GM21737 (cell line): ENCODE measurements at regions not wholly inside any gene's neighbourhood (a gene's known extent, or its start where the extent isn't known, plus 50 kb on each side); places are given as distances from the start of the nearest gene placed in this dataset.

ENCODE experiments used
- ATAC-seq: cut with Tn5 transposase; IDR thresholded peaks from one replicate; pipeline ENCODE4 v1.9.1; 2021; ENCODE audit warnings: mild to moderate bottlenecking, moderate library complexity; ENCODE audit not compliant: unreplicated experiment

DNA sequence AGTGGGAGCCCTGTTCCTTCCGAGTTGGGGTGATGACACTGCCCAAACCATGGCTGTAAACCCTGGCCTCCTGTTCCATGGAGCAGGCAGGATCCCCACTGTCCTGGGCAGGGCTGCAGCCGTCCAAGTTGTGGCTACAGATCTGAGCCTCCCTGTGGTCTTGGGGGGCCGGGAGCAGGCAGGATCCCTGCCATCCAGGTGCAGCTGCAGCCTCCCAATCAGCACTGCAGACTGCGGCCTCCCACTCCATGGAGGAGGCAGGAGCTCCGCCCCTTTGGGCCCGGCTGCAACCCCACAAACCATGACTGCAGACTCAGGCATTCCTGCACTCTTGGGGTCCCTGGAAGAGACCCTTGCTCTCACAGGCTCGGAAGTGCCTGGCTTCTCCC lies 872.1 kb upstream of the GJE1 start:
- ATAC-seq, result no peak

DNA sequence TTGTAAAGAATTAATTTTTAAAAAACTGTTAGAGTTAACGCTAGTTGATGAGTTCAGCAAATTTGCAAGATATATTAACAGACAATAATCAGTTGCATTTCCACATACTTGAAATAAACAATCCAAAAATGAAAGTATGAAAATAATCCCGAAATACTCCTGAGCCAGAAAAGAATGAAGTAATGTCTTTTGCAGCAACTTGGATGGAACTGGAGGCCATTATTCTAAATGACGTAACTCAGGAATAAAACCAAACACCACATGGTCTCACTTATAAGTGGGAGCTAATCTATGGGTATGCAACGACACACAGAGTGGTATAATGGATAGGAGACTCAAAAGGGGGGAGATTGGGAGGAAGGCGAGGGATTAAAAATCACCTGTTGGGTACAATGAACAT lies 872.9 kb upstream of the GJE1 start:
- no peak for ATAC-seq

DNA sequence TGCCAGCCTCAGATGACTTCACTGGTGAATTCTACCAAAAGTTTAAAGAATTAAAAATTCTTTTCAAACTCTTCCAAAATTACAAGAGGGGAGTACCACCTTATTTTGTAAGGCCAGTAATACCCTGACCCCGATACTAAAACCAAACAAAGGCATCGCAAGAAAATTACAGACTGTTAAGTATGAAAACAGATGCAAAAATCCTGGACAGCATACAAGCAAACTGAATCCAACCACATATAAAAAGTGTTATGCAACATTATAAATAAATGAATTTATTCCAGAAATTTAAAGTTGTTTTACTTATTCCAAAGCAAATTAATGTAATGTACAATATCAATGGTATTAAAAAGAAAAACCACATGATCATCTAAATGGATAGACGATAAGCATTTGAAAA lies 873.6 kb upstream of the GJE1 start:
- no peak for ATAC-seq

DNA sequence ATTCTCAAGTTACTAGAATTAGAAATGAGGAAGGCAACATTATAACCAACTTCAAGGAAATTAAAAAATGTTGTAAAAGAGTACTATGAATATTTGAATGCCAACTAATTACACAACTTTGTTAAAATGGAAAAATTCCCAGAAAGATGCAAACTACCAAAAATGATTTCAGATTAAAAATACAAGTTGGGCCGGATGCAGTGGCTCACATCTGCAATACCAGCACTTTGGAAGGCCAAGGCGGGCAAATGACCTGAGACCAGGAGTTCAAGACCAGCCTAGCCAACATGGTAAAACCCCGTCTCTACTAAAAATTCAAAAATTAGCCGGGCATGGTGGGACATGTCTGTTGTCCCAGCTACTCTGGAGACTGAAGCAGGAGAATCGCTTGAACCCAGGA lies 874.2 kb upstream of the GJE1 start:
- ATAC-seq, result no peak

DNA sequence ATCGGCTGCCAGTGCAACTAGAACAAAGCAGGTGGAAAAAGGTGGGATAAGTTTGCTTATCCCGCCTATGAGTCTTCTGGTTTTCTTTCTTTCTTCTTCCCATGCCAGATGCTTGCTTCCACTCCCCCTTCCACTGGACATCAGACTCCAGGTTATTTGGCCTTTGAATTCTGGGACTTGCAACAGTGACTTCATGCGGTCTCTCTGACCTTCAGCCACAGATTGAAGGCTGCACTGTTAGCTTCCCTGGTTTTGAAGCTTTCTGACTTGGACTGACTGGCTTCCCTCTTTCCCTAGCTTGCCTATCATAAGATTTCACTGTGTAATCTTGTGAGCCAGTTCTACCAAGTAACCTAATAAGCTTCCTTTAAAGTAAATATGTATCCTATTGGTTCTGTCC lies 878.4 kb upstream of the GJE1 start:
- ATAC-seq, result no peak

DNA sequence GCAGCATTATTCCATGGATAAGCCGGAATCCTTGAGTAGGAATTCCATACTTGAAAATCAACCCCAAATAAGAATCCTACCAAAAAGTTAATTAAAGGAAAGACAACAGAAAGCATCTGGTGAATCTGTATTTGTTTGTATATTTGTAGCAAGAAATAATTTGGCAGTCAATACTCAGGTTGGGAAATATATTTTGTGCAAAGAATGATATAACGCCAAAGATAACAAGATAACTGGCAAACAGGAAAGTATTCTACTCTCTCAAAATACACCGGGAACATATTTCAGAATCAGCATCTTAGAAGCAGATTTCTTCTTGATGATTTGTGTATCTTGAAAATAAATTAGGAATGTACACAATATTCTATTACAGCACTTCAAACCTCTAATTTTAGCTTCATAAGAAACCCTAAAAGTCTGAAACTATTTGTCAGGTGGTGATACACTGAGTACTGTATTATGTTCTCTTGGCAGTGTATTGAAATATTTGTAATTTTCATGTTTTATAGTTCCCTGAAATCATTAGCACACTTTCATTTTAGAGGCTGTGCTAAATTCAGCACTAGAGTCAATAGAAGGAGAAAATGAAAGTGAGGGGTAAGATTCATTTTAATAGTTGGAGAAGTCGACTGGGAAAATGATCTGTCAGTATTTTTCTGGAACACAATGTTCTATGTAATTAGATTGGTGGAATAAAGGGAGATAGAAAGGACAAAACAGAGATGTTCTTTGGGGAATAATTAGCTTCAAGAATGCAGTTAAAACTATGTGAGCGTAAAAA lies 879.7 kb upstream of the GJE1 start:
- ATAC-seq, result no peak

DNA sequence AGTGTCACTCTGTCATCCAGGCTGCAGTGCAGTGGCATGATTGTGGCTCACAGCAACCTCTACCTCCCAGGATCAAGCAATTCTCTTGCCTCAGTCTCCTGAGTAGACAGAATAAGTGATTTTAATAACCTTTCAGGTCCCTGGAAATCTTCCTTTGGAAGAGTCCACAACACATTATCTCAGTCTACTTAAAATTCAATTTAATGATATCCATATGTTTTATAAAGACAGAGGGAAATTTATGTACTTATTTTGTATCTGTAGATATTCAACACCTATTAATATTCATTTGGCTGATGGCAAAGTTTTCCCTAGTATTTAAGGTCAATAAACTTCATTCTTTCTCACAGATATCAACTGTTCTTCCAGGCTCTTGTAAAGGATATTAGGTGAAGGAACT lies 881.4 kb upstream of the GJE1 start:
- ATAC-seq, result no peak

DNA sequence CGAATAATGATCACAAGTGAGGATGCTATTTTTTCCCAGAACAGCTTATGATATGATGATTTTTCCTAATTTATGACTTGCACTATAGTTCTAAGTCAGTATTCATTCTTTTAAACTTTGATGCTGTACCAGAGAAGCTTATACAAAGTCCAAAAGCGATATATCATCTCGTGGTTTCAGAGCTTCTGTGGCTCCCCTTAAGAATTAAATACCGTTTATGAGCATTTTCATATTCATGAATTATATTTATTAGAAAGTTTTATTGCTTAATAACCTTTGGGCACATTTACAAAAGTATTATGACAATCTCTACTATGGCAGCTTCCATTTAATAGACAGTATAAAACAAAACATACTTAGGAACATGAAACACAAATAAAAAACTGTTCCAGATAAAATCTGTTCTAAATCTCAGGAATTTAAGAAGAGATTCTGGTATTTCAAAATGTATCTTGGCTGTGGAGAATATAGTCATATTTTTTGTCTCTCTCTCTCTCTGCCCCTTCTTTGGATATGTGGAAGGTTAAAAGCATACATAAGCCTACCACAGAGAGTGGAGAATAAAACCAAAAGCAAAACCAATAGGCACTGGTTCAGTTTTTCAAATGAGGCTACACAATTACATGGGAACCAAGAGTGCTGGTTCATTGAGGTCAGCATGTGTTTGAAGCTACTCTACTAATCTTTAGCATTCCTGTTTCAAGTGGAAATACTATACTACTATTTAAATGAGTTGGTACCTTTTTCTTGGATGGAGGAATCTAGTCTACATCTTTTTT lies 884.5 kb upstream of the GJE1 start:
- ATAC-seq, result peak; percentile 69

DNA sequence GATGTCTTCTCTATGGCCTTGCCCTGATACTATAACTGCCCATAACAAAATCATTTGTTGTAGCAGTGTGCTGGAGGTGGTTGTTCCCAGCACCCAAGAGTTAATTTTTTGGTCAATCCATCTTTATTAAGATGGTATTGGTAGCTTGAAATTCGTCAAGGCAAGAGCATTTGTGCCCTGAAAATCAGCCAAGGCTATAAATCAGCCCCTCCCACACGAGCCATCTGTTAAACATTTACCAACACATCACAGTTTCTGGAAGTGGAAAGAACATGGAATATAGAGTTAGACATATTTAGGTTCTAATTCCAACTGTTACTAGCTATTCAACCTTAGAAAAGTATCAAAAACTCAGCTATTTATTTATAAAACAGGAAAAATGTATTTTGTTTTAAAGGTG lies 888.4 kb upstream of the GJE1 start:
- no peak for ATAC-seq

DNA sequence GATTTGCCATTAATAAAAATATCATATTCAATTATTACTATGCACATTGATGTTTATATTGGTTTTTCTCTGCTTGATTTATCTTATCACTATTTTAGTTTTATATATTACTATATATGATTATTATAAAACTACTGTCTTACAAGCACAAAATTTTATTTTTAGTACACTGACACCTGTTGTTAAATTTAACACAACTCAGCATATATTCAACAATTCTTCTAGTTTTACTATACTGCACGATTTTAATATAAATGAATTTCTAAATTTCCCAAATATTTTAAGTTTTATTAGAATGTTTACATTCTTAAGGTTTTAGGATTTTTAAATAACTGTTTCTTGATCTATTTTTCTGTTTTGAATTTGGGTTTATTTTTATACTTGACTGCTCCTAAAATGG lies 889.8 kb upstream of the GJE1 start:
- ATAC-seq, result no peak

DNA sequence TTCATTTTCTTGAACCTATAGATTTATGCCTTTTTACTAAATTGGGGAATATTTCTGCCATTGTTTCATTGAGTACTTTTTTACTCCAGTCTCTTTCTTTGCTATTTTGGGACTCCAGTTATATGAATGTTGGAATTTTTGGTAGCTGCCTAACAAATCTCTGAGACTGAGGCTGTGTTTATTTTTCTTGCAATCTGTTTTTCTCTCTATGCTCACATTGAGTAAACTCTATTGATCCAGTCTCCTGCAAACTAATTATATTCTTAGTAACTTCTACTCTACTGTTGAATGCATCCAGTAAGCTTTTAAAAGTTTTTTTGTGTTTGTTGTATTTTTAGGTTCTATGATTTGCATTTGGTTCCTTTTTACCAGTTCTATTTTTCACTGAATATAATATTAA lies 903.4 kb upstream of the GJE1 start:
- ATAC-seq, result no peak

DNA sequence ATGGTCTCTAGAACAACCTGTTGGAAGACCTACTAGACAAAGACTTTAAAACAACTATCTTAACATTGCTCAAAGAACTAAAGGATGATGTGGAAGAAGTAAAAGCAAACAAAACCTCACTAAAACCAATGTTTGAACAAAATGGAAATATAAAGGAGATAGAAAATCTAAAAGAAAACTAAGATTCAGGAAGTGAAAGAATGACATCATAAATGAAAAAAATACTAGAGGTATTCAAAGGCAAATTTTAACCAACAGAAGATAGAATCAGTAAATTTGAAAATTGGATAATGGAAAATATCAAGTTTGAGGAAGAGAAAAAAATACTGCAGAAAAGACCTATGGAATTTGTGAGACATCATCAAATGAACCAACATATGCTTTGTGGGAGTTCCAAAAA lies 914.1 kb upstream of the GJE1 start:
- ATAC-seq, result no peak

DNA sequence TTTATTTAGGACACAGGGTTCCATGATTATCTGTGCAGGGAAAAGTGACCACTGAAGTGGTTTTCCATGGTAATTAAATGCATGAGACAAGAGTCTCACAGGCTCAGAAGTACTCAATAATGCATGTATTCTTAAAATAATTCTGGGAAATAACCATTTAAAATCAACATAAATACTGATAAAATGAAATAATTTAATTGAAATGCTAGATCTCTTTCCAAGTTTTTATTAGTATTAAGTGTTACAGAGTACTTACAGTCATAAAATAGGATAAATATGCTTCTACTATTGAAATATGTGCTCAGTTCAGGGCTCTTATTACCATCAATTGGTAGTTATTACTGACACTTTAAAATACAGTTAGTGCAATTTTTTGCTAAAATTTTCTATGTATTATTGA lies 916.0 kb upstream of the GJE1 start:
- ATAC-seq, result no peak

DNA sequence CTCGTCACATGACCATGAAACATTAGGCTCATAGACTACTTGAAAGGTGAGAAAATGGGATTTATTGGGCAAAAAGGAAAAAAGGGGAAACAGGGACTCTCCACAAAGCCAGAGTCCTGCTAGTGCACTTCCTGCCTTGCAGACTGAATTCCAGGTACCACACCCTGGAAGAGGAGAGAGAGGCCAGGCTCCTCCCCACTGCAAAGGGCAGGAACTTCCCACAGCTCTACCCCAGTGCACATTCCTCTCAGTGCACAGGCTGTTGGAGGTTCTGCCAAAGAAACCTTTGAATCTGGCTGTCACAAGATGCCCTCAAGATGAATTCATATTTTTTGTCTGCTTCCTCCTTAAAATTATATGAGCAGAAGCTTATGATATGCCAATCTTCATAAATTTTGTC lies 920.4 kb upstream of the GJE1 start:
- no peak for ATAC-seq

DNA sequence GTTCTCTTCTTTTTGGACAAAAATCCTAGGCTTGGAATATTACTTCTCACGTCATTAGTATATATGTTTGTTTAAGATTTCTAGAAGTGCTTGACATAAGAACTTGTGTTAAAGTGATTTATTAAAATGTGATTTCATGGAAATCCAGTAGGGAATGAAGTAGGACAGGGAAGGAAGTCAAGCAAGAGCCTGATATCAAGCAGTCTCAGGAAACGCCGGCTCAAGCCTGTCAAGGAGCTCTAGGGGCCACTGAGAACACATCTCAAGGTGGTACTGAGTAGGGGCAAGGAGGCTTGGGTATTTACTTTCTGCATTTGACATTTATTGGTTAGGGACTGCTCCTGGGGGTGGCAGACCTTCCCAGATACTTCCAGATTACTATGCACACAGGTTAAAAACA lies 920.9 kb upstream of the GJE1 start:
- no peak for ATAC-seq

DNA sequence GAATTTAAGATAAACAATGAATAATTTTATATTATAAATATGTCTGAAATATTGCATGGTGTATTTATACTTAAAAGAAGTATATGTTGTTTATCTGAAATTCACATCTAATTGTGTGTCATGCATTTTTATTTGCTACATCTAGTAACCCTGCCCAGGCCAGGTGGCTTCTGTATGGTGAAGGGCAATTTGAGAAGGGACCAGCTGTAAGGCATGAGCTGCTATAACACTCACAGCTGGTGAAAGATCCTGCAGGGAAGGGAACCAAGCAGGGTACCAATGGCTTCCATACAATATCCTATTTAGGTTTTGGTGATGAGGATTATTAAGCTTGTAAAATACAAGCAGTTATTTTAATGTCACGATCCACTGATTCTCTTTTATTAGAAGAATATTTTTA lies 921.8 kb upstream of the GJE1 start:
- no peak for ATAC-seq

DNA sequence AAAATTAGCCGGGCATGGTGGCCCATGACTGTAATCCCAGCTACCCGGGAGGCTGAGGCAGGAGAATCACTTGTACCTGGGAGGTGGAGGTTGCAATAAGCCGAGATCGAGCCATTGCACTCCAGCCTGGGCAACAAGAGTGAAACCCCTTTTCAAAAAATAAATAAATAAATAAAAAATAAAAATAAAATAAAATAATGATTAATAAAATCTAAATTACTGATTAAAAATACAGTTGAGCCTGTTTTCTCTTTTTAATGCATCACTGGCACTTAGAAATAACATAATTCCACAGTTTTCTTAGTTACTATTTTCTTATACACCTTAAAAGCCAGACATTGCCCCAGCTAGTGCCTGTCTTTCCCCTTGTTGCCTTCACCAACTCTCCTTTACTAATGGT lies 922.8 kb upstream of the GJE1 start:
- no peak for ATAC-seq

DNA sequence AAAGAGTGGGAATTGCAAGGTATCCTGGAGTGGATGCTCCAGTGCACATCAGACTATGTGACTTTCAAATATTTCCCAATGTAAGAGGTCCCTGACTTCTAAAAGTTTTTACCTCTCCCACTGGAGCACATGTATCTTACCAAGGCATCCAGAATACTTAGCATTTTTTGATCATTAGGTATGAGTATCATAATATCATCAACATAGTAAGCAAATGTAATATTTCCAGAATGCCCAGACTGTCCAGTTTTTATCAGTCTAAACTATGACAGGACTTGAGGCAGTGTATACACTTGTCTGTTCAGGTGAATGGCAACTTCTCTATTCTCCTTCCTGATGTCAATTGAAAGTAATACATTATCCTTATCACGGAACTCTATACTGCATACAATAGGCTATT lies 924.6 kb upstream of the GJE1 start:
- ATAC-seq, result no peak

DNA sequence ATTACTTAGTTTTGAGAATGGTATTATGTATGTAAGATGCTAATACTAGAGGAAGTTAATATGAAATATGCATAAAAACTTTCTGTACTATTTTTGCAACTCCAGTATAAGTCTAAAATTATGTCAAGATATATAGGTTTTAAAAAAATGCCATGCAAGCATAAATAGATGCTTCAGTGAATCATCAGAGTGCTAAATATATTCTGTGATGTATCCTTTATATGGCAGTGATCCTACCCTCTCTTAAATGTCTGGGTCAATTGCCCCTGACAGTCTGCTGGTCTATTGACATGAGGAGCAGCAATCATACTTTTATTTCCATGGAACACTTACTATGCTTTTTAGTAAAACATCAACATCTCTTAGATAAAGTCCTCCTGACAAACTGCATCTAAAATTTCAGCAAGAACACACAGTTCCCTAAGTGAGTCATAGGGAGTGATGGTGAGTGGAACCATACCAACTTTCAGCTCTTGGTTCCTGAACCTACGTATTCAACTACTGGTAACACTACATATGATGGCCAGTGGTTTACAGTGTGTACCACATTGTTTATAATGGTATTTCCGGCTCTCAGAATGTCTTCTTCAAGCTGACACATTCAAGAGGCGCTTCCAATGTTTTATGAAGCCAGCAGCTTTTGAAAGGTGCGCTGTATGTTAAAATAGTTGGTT lies 928.7 kb upstream of the GJE1 start:
- ATAC-seq, result no peak

DNA sequence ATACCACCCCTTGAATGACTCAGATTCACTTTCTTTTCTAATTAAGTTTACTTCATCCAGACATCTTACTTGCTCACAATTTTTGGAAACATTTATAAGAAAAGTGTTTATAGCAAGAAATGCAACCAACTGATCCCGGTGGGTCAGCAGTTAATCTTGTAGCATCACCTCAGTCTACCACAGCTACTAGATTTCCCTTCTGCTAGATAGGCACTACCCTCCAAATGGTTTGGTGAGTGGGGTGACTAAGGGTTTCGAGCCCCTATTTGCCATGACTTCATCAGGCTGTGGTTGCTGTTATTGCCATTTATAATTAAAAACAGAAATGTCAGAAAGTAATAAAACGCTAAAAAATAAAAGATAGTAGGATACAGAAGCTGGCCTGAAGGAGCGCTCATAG lies 930.1 kb upstream of the GJE1 start:
- no peak for ATAC-seq

DNA sequence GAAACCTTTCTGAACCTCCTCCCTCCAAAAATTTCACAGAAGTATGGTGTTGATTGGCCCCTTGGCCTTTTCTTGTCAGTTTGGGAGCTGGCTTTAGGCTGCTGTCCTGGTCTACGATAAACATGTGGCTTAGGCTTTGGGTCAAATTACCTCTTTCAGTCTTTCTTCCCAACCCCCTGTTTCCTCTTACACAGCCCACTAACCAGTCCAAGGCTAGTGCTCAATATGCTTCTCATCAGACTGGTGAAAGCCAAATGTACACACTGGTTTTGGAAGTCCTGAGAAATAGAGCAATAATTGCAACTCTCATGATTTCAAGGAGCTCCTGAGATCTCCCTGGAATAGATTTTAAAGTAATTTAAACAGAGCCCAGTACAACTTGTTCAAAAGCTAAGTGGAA lies 933.7 kb upstream of the GJE1 start:
- no peak for ATAC-seq

DNA sequence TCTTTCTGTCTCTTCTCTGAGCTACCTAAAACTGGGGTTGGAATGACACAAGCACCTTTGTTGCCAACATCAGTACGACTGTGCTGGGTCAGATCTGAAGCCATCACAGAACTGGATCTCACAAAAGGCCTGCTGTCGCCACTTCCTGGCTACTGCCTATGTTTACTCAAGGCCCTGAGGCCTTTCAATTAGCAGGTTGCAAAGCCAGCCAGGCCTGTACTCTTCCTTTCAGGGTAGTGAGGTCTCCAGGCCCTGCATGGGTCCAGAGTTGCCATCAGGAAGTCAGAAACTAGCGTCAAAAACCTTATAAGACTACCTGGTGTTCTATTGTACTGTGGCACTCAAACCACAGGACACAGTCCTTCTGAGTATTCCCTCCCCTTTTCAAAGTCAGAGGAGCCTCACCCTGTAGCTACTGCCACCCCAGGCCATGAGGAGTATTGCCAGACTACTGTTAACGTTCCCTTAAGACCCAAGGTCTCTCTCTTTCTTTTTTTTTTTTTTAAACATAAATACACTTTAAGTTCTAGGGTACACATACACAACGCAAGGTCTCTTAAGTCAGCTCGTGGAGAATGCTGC lies 937.4 kb upstream of the GJE1 start:
- ATAC-seq, result no peak
